Retina (tissue), 1 donor: ENCODE measurements at regions not wholly inside any gene's neighbourhood (a gene's known extent, or its start where the extent isn't known, plus 50 kb on each side); places are given as distances from the start of the nearest gene placed in this dataset.
"Not testable (repeated sequence)": the region's sequence is repeated elsewhere in the genome, so short reads cannot be mapped to it uniquely, and the experiment has no call there.

Experiments used
- DNase-seq: peaks from one replicate; pipeline ENCODE4 v3.0.0-alpha.2; 2016

- DNase-seq = no peak
These were observed 120.0 kb upstream of the RREB1 start for GRCh38 chr6:6987749-6988148.

GRCh38 chr6:6990059-6990458 is 117.7 kb upstream of the RREB1 start:
- not testable (repeated sequence) for DNase-seq

GRCh38 chr6:6993503-6994237 is 114.1 kb upstream of the RREB1 start:
- no peak for DNase-seq

- no peak for DNase-seq
These were observed 113.0 kb upstream of the RREB1 start for GRCh38 chr6:6994796-6995195.

GRCh38 chr6:6995328-6995727 is 112.4 kb upstream of the RREB1 start:
- no peak for DNase-seq

- DNase-seq = no peak
These were observed 111.6 kb upstream of the RREB1 start for GRCh38 chr6:6996124-6996523.

- DNase-seq = no peak
These were observed 110.2 kb upstream of the RREB1 start for GRCh38 chr6:6997263-6998193.

- DNase-seq = no peak
These were observed 109.6 kb upstream of the RREB1 start for GRCh38 chr6:6998194-6998569.

- no peak for DNase-seq
These were observed 106.7 kb upstream of the RREB1 start for GRCh38 chr6:7000825-7001777.

GRCh38 chr6:7003041-7003440 is 104.7 kb upstream of the RREB1 start:
- DNase-seq = no peak

- no peak for DNase-seq
These were observed 103.0 kb upstream of the RREB1 start for GRCh38 chr6:7004581-7005297.

GRCh38 chr6:7006515-7007191 is 101.1 kb upstream of the RREB1 start:
- no peak for DNase-seq

GRCh38 chr6:7008451-7008988 is 99.2 kb upstream of the RREB1 start:
- no peak for DNase-seq

- DNase-seq = no peak
These were observed 91.5 kb upstream of the RREB1 start for GRCh38 chr6:7016226-7016625.

GRCh38 chr6:7021301-7021700 is 86.5 kb upstream of the RREB1 start:
- DNase-seq = no peak

- no peak for DNase-seq
These were observed 81.9 kb upstream of the RREB1 start for GRCh38 chr6:7025861-7026260.

GRCh38 chr6:7028963-7029362 is 78.8 kb upstream of the RREB1 start:
- not testable (repeated sequence) for DNase-seq

GRCh38 chr6:7030968-7031367 is 76.8 kb upstream of the RREB1 start:
- not testable (repeated sequence) for DNase-seq

- no peak for DNase-seq
These were observed 74.6 kb upstream of the RREB1 start for GRCh38 chr6:7033202-7033601.

GRCh38 chr6:7034055-7034454 is 73.7 kb upstream of the RREB1 start:
- no peak for DNase-seq

GRCh38 chr6:7035837-7036249 is 71.9 kb upstream of the RREB1 start:
- DNase-seq = no peak
